ENCODE measurements at regions not wholly inside any gene's neighbourhood (a gene's known extent, or its start where the extent isn't known, plus 50 kb on each side); places are given as distances from the start of the nearest gene placed in this dataset.

DNA sequence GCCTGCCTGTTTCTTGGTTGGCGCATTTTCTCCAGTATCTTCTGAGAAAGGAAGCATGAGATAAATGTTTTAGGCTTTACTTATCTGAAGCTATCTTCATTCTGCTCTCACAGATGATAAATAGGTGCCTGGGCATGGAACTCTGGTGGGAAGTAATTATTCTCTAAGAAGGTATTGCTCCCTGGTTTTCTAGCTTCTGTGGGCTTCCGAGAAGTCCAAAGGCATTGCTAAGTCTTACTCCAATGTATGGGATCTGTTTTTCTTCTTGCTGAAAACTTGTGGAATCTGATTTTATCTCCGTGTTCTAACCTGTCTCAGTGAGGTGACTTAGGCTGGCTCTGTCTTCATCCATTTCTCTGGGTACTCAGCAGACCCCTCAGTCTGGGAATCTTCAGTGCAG, 224.4 kb upstream of the HS6ST1 start:
- DNase-seq: no peak

- no peak for DNase-seq
Measured at GRCh38 chr2:128543646-128544045, 225.0 kb upstream of the HS6ST1 start.

- no peak for DNase-seq
Measured at GRCh38 chr2:128544321-128545037, 225.8 kb upstream of the HS6ST1 start.

DNA sequence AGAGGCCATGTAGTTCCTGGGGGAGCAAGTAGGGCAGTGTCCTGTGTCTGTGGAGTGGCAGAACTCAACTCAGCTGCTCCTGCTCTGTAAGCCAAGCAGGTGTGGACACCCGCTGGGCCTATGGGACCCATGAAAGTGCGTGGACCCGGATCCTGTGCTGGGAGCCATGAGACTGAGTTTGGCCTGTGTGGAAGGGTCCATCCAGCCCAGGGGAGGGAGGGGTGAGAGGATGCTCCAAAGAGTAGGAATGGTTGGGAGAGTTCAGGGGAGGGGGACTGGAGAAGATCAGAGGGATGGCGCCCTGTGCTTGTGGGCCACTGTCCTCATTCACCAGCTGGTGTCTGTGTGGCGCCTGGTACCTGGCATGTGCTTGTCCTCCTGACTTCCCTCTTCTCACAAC, 226.4 kb upstream of the HS6ST1 start:
- no peak for DNase-seq

- no peak for DNase-seq
Measured at GRCh38 chr2:128545829-128546228, 227.2 kb upstream of the HS6ST1 start.

DNA sequence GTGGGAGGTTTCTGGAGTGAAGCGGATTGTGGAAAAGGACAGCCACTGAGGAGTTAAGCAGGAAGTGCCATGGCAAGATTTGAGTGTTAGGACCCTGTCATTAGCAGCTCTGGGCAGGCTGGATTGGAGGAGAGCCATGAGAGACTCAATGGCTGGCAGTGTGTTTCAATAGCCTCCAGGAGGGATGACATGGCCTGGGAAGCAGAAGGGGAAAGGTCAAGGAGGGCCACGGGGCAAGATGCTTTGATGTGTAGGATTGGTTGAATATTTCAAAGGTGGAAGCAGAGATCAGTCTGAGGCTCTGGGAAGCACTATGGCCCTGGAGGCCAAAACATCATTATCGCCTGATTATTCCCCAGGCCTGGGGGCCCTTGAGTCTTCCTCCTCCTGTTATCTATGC, 229.0 kb upstream of the HS6ST1 start:
- no peak for DNase-seq

- DNase-seq: no peak
Measured at GRCh38 chr2:128548461-128548891, 229.8 kb upstream of the HS6ST1 start.

- DNase-seq: no peak
Measured at GRCh38 chr2:128549094-128549493, 230.4 kb upstream of the HS6ST1 start.

DNA sequence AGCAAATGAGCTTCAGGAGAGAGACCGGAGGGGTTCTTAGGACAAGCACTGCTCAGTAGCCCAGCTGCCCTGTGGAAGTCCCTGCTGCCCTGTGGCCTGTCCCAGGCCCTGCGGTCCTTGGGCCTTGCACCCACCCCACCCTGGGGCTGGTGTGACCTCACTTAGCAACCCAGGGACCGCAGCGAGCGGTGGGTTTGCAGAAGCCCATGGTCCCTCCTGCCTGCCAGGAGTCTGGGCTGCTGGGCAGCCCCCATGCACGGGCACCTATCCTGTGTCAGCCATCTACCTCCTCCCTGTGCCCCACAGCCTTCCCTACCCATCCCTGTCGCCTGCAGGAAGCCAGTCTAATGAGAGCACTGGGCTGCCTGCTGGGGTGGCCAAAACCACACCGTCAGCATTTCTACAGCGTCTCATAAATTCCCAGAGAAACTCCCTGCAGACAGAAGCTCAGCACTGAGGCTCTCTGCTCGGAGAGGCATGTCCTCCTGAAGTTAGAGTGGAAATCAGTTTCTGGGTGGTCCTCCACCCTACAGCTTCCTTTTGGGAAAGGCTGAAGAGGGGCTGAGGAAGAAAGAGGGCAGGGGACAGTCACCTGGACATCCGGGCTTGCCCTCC, 231.1 kb upstream of the HS6ST1 start:
- no peak for DNase-seq

DNA sequence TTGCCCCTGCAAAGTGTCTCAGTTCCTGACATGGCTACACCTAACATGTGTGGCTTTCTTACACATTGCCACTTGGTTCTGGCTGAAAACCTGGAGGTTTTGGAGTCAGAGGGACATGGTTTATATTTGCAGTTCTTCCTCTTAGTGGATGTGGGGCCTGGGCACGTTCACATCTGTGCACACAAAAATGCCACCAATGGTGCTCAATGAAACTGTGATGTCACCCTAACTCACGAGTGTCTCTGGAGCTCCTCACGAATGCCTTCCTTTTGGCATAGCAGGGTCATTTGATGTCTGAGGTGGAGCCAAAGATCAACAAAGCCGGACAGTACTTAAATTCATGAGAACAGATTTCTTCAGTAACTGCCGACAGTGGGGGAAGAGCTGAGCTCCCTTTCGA, 231.7 kb upstream of the HS6ST1 start:
- DNase-seq: no peak

DNA sequence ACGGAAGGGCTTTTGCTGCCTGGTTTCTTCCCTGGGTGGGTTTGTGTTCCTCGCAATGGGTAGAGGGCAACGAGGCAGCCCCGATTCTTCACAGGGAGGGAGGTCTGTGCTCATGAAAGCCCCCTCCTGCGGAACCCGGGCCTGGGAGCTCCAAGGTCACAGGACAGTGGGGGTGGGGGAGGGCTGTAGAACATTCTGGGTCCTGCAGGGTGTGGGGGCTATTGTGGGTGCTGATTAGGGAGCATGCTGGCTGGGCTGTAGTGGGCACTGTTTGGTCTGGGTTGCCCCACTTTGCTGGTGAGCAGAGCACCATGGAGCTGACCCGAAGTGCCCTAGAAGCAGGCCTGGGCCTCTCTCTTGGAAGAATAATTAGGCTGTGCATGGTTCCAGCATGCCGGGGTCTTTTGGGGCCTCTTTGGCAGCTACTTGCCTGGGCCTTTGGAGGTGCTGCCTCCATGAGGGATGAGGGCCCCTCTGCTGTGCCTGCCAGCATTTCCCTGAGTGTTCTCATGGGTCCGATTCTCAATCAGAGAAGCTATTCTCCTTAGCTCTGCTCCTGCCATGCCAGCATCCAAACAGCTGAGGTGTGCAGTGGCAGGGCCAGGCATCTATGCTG, 232.2 kb upstream of the HS6ST1 start:
- no peak for DNase-seq

DNA sequence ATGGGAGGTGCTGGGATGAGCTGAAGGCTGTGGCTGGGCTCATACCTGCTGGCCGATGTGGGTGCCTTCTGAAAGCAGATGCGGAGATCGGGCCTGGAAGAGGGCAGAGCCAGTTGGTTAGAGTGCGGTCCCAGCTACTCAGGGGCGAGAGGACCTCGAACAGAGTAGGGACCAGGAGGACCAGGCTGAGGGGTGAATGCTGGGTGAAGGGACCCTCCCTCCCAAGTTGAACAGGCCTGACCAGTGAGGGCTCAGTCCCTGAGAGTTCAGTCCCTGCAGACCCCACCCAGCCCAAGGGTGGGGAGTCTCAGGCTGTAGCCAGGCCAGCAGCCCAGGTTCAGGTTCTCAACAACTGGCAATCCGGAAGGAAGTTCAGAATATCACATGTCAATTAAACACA, 232.8 kb upstream of the HS6ST1 start:
- no peak for DNase-seq

- no peak for DNase-seq
Measured at GRCh38 chr2:128552141-128552805, 233.6 kb upstream of the HS6ST1 start.

- no peak for DNase-seq
Measured at GRCh38 chr2:128552806-128553551, 234.3 kb upstream of the HS6ST1 start.

GRCh38 chr2:128554151-128554769, 235.6 kb upstream of the HS6ST1 start:
- DNase-seq: no peak

- no peak for DNase-seq
Measured at GRCh38 chr2:128555433-128555832, 236.8 kb upstream of the HS6ST1 start.

DNA sequence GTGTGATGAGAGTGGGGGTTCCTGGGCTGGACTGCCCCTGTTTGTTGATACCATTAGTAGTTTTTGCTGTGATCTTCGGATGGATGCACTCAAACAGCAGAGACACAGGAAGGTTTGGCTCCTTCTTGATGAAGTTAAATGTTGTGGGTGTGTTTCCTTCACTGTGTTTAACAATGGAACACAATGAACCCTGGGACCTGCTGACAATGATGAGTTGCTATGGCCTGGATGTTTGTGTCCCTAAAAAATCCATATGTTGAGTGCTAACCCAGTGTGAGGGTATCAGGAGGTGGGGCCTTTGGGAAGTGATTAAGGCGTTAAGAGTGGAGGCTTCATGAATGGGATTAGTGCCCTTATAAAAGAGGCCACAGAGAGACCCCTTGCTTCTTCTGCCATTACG, 237.4 kb upstream of the HS6ST1 start:
- no peak for DNase-seq

- no peak for DNase-seq
Measured at GRCh38 chr2:128556633-128557032, 238.0 kb upstream of the HS6ST1 start.

- no peak for DNase-seq
Measured at GRCh38 chr2:128557069-128557468, 238.4 kb upstream of the HS6ST1 start.

DNA sequence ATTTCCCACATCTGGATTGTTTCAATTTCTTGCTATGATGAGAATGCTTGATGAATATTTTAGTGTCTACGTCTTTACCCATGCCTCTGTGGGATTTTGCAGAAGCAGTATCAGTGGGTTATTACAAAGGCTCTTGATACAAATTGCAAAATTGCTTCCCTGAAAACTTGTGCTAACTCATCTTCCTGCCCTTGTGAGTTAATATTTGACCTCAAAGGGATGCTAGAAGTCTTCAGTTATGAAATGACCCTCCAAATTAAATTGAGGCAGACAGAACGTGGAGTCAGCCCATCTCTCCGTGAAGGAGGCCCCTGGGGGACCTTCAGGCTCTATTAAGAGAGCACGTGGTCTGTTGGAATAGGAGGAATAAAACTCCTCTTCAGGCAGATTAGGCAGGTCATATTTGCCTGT, 239.2 kb upstream of the HS6ST1 start:
- no peak for DNase-seq

- no peak for DNase-seq
Measured at GRCh38 chr2:128558441-128558840, 239.8 kb upstream of the HS6ST1 start.

GRCh38 chr2:128558895-128559532, 240.3 kb upstream of the HS6ST1 start:
- DNase-seq: no peak

All from CD4-positive, alpha-beta T cell treated with Interleukin-12 subunit alpha and Interleukin-12 subunit beta, for 1 hour (primary cell).